CD4-positive, alpha-beta T cell treated with Interleukin-21 for 1 hour (primary cell): ENCODE measurements at regions not wholly inside any gene's neighbourhood (a gene's known extent, or its start where the extent isn't known, plus 50 kb on each side); places are given as distances from the start of the nearest gene placed in this dataset.

Experiments
- DNase-seq: peaks from one replicate; pipeline ENCODE4 v3.0.0-alpha.2; 2020

DNA sequence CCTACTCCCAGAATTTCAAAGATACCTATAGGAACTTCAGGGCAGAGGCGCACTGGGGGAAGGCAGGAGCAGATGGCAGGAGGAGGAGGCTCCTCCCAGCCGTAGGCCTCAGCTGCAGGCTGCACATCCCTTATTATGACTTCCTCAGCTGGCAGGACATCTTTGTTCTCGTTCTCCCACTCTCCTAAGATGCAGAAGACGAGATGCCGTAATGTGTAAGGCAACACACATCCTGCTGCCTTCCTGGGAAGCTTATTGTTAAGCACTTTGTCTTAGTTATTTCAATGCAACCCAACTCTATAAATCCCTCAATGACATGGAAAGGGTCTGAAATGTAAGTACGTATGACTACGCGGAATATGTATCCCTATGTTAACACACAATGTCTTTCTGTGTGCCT, 599.8 kb upstream of the MGMT start:
- DNase-seq, result no peak

DNA sequence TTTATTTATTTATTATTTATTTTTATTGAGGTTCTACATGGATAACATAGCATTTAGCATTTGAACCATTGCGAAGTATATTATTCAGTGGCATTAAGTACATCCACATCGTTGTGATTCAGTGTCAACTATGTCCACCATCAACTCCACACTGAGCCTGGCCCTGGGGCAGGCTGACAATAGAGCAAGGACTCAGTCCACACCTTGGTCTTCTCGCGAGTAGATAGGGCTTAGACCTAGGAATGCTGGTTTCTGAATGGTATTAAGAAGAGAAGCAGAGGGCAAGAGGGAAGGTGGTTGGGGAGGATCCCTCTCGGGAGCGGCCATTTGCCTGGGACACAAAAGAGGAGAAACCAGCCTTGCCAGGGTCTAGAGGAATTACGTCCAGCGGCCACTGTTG, 599.2 kb upstream of the MGMT start:
- no peak for DNase-seq

GRCh38 chr10:128868481-128868880, 598.6 kb upstream of the MGMT start:
- DNase-seq, result no peak

DNA sequence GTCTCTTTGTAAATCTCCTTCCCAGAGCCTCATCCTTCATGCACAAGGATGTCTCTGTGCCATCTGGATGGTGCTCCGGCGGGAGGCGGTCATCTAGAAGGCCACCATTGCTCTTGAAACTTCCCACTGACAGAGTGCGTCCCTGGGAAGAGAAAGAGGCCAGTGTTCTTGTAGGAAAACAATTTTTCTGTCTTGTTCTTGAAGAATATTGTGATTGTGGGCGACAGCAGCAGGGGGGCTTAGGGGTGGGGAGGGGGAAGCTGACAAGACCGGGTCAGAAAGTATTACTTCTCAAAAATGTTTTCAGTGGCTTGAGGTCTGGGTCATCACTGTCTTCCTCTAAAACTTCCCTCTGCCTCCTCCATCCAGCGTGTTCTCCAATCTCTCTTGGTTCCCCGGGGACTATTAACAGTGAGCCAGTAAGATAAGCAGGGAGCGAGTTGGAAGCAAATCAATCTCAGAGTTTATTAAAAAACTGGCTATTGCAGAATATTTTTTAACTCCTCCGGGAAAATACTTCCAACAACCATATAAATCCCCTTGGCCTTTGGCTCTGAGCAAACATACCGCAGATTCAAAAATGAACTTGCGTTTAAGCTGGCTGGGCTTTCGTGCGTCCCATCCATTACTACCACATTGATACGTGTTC, 597.8 kb upstream of the MGMT start:
- no peak for DNase-seq

DNA sequence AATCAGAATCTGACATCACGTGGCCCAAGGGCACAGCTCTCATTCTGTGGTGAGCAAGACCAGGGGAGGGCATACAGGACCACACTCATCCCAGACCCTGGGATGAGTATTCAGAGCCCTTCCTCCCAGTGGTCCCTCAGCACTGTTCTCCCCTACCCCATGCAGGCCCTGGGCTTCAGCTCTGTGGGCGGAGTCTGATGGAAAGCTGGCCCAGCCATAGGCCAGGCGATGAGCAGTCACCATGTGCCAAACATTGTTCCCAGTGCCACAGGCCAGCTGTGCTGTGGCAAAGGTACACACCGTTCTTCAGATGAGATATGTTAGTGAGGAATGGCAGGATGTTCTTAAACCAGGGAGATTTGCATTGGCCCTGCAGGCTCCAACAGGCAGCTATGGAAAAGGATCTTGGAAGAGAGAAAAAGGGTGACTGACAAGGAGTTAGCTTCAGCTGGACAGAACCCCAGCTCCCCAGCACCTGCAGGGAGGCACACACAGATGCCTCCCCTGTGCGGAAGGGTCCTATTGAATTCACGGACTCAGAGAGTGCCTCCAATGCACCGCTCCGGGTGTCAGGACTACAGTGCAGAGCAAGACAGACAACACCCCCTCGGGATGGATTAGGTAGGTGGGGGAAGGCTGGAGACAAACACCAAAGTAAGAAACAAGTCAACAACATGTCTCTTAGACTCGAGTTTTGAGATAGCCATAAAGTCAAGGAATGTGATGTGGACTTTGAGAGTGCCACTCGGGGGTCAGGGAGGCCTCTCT, 596.0 kb upstream of the MGMT start:
- no peak for DNase-seq

DNA sequence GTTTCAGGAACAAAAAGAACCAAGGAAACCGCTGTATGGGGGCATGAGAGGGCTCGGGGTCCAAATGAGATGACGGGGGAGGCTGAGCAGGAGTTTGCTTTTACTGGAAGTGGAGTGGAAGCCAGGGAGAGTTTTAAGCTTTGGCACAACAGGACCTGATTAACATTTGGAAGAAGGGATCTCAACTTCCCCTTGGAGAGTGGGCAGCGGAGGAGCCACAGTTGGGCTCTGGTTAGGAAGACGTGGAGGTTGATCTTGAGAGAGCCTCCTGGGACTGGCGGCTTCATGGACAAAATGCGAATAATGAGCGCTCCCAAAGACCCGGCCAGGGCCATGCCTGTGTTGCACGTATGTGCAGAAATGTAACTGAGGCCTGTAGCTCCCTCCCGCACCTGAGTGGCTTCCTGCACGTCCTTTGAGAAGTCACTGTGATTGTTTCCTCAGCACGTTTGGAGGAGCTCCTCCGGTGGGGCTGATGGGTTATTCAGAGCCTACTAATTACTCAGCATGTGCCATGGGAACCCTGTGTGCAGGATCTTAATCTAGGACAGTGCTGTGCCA, 595.3 kb upstream of the MGMT start:
- DNase-seq, result no peak

- DNase-seq, result no peak
Measured at GRCh38 chr10:128873411-128874054, 593.5 kb upstream of the MGMT start.

GRCh38 chr10:128874331-128874730, 592.7 kb upstream of the MGMT start:
- DNase-seq, result no peak

DNA sequence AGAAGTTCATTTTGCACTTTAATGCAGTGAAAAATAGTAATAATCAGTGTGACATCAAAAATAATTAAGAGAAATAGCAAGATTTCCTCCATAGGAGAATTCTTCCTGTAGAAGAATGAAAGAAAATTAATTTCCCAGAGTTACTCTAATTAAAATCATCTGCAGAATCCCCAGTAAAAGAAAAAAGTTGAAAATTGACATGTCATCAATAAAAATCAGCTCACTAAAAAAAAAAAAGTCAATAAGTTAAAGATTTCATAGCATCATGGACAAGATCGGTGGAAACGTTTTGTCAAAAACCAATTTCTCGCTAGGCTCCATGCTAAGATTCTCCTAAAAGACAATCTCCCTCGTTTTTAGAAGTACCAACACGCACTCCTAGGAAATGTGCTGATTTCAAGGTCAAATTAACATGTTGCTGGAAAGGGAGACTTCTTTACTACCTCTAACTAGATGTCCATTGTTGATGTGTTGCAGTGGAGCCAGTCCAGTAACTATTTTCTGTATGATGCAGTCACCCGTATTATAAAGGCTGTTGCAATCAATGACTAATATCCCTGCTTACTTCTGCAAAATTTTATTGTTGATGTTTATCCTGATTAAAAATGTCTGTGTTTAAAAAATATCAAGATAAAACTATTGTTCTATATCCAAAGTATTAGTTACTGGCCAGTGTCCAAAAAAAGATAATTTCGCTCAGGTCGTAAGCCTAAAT, 591.9 kb upstream of the MGMT start:
- no peak for DNase-seq

- DNase-seq, result no peak
Measured at GRCh38 chr10:128875956-128876736, 590.9 kb upstream of the MGMT start.

DNA sequence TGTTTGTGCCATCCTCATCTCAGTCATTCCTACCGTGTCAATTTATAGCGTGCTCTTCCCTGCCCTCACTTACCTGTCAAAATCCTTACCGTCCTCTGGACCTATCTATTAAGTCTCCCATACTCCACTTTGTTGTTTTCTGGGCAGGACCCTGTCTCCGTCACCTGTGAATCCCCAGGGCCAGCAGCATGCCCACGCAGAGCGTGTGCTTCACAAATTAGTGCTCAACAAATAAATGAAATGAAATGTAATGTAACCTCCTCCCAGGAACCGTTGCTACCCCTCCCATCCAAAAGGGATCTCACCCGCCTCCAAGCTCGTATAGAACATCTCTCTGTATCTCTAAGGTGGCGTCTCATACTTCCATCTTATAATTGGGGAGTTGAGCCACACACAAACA, 589.9 kb upstream of the MGMT start:
- DNase-seq, result no peak

GRCh38 chr10:128877936-128878335, 589.1 kb upstream of the MGMT start:
- DNase-seq, result no peak

DNA sequence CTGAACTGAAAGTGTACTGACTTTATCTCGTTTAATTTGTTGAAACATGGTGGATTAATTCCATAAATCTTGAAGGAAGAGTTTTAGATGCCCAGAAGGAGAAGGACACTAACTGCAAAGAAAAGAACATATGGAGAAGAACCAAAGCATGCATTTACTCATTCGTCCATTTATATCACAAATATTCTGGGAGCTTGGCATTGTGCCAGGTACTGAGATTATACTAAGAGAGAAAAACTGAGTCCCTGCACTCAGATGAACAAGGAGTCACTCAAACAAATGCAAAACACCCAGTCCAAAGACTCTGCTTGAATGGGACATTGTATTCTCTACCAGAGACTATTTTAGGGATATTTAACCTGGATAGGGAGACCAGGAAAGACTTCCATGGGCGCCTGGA, 588.0 kb upstream of the MGMT start:
- DNase-seq, result no peak

DNA sequence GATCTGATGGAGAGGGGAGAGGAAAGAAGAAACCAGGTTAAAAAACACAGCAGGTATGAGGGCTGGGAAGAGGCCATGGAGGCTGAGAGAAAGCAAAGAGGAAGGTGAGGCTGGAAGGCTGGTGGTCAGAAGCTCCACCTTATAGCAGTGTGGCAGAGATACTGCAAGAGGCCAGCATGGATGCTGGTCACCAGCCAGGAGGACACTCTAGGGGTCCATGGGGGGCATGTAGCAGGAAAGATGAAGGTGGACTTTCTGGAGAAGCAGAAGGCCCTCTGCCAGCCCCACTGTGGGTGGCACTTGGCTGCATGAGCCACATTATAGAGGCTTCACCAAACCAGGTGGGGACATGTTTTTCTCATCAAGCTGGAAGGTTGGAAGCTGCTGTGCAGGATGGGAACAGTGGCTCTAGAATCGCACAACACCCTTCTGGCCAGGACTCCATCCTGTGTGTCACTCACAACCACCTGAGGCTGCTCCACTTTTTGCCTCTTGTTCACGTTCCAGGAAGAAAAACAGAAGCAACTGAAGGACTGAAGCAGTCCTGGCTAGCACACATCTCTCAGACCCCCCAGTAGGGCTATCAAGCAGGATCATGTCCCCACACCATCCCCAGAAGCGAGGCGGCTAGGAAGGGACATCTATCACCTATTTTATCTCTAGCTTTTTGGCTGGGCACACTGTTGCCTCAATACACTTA, 587.5 kb upstream of the MGMT start:
- no peak for DNase-seq

DNA sequence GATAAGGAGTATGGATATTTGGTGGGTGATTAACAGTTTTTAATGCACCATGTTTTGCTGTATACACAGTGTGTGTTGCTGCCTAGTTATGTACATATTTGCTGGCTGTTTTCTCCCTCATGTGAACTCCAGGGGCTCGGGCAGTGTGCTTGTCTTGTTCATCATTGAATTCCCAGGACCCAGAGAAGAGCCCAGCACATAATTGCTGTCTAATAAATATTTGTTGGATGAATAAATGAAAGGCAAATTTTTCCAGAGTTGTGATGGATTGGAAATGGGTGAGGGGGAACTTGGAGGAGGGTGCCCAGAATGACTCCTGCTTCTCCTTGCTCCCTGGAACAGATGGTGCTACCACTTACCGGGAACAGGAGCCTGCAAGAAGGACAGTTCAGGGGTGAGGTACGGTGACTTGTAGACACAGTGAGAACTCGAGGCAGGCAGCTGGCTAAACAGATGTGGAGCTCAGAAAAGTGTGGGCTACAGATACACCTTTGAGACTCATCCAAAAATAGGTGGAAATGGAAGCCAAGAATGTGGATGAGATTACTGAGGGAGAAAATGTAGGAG, 586.8 kb upstream of the MGMT start:
- DNase-seq, result no peak

DNA sequence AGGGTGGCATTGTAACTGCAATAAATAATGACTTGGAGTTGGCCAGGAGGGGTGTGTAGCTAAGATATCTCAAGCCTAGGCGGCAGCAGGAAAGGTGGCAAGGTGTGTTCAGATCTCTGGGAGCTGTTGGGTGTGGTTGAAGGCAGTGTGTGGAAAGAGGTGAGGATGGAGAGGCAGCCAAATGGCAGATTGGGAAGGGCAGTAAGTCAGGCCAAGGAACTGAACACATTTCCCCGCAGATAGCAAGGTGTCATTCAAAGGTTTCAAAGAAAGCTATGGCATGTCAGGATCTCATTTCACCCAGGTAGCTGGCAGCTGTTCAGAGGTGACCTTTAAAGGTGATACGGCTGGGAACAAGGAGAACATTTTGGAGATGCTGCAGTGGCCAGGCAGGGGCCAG, 586.0 kb upstream of the MGMT start:
- DNase-seq, result no peak

DNA sequence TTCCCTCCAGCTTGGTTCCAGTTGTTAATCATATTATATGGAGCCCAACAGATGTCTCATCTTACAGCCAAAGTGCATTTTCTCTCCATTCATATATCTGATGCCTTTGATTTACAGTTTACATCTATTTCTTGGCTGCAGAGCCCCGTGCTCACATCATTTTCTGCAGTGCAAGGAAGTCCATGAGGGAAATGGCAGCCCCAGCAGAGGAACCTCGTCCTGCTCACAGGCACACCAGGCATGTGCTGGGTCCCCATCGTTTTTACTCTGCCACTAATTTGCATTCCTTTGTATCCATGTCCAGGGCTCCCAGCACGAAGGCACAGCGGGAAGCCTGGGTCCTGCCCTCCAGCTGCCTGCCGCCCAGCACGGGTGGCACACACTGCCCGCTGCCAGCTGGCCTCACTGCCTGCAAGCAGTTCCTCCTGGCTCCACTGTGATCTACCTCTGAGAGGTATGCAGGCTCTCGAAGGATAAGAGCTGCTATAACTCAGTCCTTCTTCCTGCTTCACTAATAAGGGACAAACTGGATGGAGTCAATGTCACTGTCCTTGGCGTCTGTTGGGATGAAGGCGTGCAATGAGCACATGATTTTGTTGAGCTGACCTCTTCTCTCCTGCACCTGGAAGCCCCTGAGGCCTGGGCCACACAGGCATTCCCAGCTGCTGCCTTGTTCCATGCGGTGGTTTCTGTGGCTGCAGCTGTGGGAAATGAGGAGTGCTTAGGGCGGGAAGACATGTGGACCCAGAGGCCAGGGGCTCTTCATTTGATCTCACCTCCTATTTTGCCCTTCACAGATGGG, 583.6 kb upstream of the MGMT start:
- DNase-seq, result no peak

DNA sequence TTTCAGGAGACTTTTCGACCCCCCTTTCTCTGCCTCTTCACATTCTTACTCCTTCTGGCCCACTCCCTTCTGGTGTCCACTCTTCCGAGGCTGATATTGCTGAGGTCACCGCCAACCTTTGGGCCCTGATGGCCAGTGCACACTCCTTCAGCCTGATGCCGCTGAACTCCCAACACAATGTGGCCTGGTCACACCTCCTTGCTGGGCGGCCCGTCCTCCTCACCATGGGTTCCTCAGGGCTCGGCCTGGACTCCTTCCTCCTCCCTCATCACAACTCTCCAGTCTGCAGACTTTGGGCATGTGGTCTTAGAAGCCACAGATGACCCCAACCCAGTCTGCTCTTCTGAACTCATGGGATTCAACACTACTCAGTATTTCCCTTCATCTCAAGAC, 583.0 kb upstream of the MGMT start:
- no peak for DNase-seq

DNA sequence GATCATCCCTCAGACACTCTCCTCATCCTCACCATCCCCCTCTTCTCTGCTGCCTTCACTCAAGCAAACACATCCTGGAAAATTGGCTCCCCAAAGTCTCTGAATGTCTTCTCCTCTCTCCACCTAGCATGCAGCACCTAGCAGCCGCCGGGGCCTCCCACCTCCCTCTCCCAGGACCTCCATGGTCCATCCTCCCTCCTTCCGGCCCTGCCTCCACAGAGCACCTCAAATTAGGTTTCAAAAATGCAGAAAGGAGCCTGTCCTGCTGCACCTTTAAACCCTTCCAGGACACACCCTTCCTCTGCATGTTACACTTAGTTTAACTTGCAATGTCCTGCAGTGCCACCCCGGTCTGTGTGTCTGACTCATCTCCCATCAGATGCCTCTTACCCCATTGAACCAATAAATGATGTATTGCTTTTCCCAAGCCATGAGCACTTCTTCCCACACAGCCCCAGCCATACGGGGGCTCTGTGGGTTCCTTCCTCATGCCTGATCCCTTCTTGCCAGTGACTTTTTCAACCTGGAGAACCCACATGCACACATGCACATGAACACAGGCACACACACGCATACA, 582.5 kb upstream of the MGMT start:
- DNase-seq, result no peak
